Right hindlimb (tissue), 1 donor: ENCODE measurements at regions not wholly inside any gene's neighbourhood (a gene's known extent, or its start where the extent isn't known, plus 50 kb on each side); places are given as distances from the start of the nearest gene placed in this dataset.
A peak's percentile ranks its signal among the peaks of the same experiment; 100 is the strongest.
"Not testable (repeated sequence)": the region's sequence is repeated elsewhere in the genome, so short reads cannot be mapped to it uniquely, and the experiment has no call there.

Experiments
- DNase-seq: peaks from one replicate; pipeline ENCODE4 v3.0.0-alpha.2; 2018

GRCh38 chr11:134660416-134660815, 248.4 kb upstream of the B3GAT1 start:
- DNase-seq = no peak

- peak; percentile 3 for DNase-seq
Observed at GRCh38 chr11:134659882-134660281, 247.8 kb upstream of the B3GAT1 start.

- DNase-seq = peak; percentile 41
Observed at GRCh38 chr11:134658481-134659225, 246.6 kb upstream of the B3GAT1 start.

GRCh38 chr11:134657631-134658030, 245.6 kb upstream of the B3GAT1 start:
- DNase-seq = no peak

GRCh38 chr11:134656861-134657540, 245.0 kb upstream of the B3GAT1 start:
- DNase-seq = no peak

GRCh38 chr11:134656086-134656840, 244.2 kb upstream of the B3GAT1 start:
- not testable (repeated sequence) for DNase-seq

- DNase-seq = peak; percentile 61
Observed at GRCh38 chr11:134655189-134655989, 243.3 kb upstream of the B3GAT1 start.

- peak; percentile 15 for DNase-seq
Observed at GRCh38 chr11:134654161-134654915, 242.3 kb upstream of the B3GAT1 start.

- DNase-seq = no peak
Observed at GRCh38 chr11:134652586-134653255, 240.7 kb upstream of the B3GAT1 start.

- DNase-seq = no peak
Observed at GRCh38 chr11:134647066-134647743, 235.2 kb upstream of the B3GAT1 start.

GRCh38 chr11:134646561-134646960, 234.5 kb upstream of the B3GAT1 start:
- no peak for DNase-seq

GRCh38 chr11:134645576-134645975, 233.5 kb upstream of the B3GAT1 start:
- DNase-seq = no peak

- DNase-seq = no peak
Observed at GRCh38 chr11:134644476-134645456, 232.7 kb upstream of the B3GAT1 start.

GRCh38 chr11:134643115-134644012, 231.3 kb upstream of the B3GAT1 start:
- no peak for DNase-seq

- no peak for DNase-seq
Observed at GRCh38 chr11:134642206-134642605, 230.2 kb upstream of the B3GAT1 start.

GRCh38 chr11:134640971-134641968, 229.2 kb upstream of the B3GAT1 start:
- no peak for DNase-seq

GRCh38 chr11:134640536-134640935, 228.5 kb upstream of the B3GAT1 start:
- DNase-seq = no peak
